HFFc6 (cell line): ENCODE measurements at regions not wholly inside any gene's neighbourhood (a gene's known extent, or its start where the extent isn't known, plus 50 kb on each side); places are given as distances from the start of the nearest gene placed in this dataset.

Experiments
- DNase-seq: peaks from one replicate; pipeline ENCODE4 v3.0.0-alpha.2; 2018
- H3K27ac Mint-ChIP-seq: 2 replicates; pipeline ENCODE4 v1.8.0; 2020; ENCODE audit warnings: mild to moderate bottlenecking, mixed read lengths
- H3K27me3 Mint-ChIP-seq: 2 replicates; pipeline ENCODE4 v1.8.0; 2021; ENCODE audit warnings: mild to moderate bottlenecking, moderate library complexity, mixed read lengths; ENCODE audit not compliant: insufficient read depth
- H3K36me3 Mint-ChIP-seq: 2 replicates; pipeline ENCODE4 v1.8.0; 2021; ENCODE audit warnings: low read depth, mixed read lengths
- H3K4me1 Mint-ChIP-seq: 2 replicates; pipeline ENCODE4 v1.8.0; 2020; ENCODE audit warnings: low read depth, mixed read lengths
- H3K4me3 Mint-ChIP-seq: 2 replicates; pipeline ENCODE4 v1.8.0; 2020; ENCODE audit warnings: mild to moderate bottlenecking, moderate library complexity, mixed read lengths
- H3K9me3 Mint-ChIP-seq: 2 replicates; pipeline ENCODE4 v1.8.0; 2020; ENCODE audit warnings: mild to moderate bottlenecking, mixed read lengths
- CTCF ChIP-seq: fragments of 200-600 bp; sonication (generic); IDR thresholded peaks from 2 replicates; pipeline ENCODE4 v1.5.0; 2021; ENCODE audit warnings: antibody characterized with exemption, mild to moderate bottlenecking

DNA sequence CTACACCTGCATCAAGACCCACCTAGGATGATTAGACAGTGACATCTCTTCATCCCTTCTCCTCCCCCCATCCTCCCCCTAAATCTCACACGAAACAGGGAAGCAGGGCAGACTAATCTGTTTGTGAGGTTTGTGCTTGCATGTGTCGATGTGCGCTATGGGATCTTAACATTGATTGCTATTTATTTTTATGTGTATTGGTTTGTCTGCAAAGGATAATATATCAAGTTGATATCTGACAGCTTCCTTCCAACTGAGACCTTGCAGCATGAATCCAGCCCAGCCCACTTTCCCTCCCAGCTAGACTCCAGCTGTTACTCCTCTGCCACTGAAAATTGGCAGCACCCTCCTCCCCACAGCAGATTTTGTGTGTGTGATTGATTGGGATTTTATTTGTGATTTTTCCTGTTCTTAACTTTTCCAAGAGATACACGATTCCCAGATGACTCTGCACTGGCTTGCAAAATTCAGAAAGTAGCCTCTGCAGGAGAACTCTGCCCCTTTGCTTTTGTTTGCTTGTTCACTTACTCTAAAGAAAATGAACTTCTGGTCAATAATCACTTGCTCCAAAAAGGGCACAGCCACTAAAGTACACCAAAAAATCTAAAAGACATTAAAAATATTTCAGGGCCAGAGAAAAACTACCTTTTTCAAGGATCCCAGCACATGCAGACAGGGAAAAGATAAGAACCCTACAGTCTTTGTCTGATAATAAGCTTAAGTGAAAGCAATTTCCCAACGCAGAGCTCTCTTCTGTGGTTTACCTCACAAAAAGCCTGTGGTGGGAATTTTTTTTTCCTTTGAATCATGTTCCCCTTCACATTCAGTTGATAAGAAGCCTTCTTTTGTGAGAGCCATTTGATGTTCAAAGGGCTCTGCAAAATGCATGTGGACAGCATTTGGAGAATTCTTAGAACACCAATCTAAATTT lies 222.1 kb downstream of the RPS29 start:
- H3K27me3 Mint-ChIP-seq, result no peaks in the 10 kb centered on the region
- H3K9me3 Mint-ChIP-seq, result peaks cover 29% of the 10 kb centered on the region
- no peak for DNase-seq
- no peak overlapping the region for H3K27ac Mint-ChIP-seq
- no peak for TF ChIP-seq CTCF
- no peaks in the 10 kb centered on the region; the same call in 1 of the 2 replicates for H3K36me3 Mint-ChIP-seq
- H3K4me1 Mint-ChIP-seq, result no peaks in the 10 kb centered on the region
- no peak overlapping the region for H3K4me3 Mint-ChIP-seq

GRCh38 chr14:49362916-49363315 lies 223.3 kb downstream of the RPS29 start:
- Mint-ChIP-seq H3K4me1 (no peaks in the 10 kb centered on the region), H3K27me3 (no peaks in the 10 kb centered on the region), H3K4me3 (no peak overlapping the region), H3K36me3 (no peaks in the 10 kb centered on the region; the same call in 1 of the 2 replicates), H3K9me3 (peaks cover 32% of the 10 kb centered on the region), H3K27ac (no peak overlapping the region)
- no peak for DNase-seq
- TF ChIP-seq CTCF, result no peak

- Mint-ChIP-seq H3K9me3 (peaks cover 57% of the 10 kb centered on the region), H3K36me3 (no peaks in the 10 kb centered on the region), H3K27ac (no peak overlapping the region), H3K27me3 (no peaks in the 10 kb centered on the region), H3K4me1 (no peaks in the 10 kb centered on the region), H3K4me3 (no peak overlapping the region)
- DNase-seq, result no peak
- TF ChIP-seq CTCF, result no peak
Measured at GRCh38 chr14:49339130-49339529, 247.1 kb downstream of the RPS29 start.

DNA sequence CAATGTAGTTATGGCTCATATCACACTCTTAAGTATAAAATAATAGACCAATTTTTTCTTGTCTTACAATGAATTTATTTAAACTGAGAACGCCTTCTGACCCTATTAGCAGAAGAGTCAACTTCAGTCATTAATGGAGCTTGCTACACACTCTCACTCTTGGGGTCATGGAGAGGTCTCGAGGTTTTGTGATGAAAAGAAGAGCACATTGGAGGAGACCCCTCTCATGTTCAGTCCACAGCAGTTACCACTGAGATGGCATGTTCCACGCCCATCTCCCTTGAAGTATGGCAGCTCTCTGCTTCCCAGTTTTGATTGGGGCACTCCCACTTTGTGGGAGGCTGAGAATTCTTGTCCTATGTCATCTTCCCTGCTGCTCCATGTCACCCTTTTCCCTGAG lies 266.4 kb downstream of the RPS29 start:
- Mint-ChIP-seq H3K36me3 (no peaks in the 10 kb centered on the region), H3K4me1 (no peaks in the 10 kb centered on the region), H3K27me3 (no peaks in the 10 kb centered on the region; the same call in 1 of the 2 replicates), H3K27ac (no peak overlapping the region), H3K9me3 (peaks cover 41% of the 10 kb centered on the region), H3K4me3 (no peak overlapping the region)
- TF ChIP-seq CTCF, result no peak
- no peak for DNase-seq

DNA sequence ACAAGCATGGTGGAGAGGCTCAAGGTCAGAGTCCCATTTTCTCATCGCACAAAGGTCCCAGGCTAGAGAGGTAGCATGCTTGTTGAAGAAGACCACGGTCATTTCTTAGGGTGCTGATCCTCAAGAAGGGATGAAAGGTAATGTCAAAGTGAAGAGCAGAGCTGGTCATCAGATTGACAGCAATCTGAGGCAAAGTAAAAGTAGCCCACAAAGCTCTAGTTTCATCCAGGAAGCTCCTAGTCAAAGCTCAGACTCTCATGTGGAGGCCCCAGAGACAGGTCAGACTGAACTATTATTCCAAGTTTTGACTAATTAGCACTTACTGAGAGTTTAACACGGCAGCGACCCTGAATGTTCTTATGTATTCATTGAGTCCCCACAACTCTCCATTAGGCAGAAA lies 270.6 kb downstream of the RPS29 start:
- Mint-ChIP-seq H3K27ac (no peak overlapping the region), H3K9me3 (peaks cover 26% of the 10 kb centered on the region), H3K4me3 (no peak overlapping the region), H3K36me3 (no peaks in the 10 kb centered on the region), H3K27me3 (no peaks in the 10 kb centered on the region; the same call in 1 of the 2 replicates), H3K4me1 (no peaks in the 10 kb centered on the region)
- TF ChIP-seq CTCF, result no peak
- no peak for DNase-seq
